ENCODE measurements at regions not wholly inside any gene's neighbourhood (a gene's known extent, or its start where the extent isn't known, plus 50 kb on each side); places are given as distances from the start of the nearest gene placed in this dataset.

DNA sequence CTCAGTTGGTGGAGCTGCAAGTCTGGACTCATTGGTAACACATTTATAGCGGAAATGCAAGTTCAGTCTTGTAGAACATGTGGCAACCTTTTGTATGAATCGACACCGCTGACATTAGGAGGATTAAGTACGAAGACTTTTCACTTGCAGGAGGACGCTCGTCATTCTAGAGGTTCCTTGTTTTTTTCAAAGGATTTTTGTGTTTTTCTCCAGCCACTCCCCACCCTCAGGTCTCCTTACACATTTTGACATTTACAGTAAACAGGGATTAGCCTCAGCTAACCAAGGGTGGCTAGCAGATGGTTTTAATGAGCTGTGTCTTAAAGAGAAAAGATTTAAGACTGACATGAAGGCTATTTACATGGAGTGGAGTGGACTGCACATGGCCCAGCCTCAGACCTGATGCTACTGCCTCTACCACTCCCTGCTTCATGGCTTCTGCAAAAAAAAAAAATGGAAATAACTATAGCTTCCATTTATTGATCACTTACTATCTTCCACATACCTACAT, 173.8 kb downstream of the TRIB2 start:
- Histone ChIP-seq H3F3A (ENCODE audit: low read depth) (no peaks in the 10 kb centered on the region), H3K27ac (no peak overlapping the region), H3K4me3 (no peak overlapping the region), H3K79me2 (ENCODE audit: low read depth) (no peaks in the 10 kb centered on the region), H3K27me3 (no peaks in the 10 kb centered on the region), H3K9me3 (ENCODE audit: low read depth) (no peaks in the 10 kb centered on the region), H2AFZ (replicated peaks) (no peak overlapping the region), H3K4me1 (no peaks in the 10 kb centered on the region), H3K9ac (no peak overlapping the region), H3K4me2 (no peak overlapping the region), H4K20me1 (ENCODE audit: low read depth) (no peaks in the 10 kb centered on the region), H3K36me3 (no peaks in the 10 kb centered on the region)
- Mint-ChIP-seq H3K36me3 (no peaks in the 10 kb centered on the region), H3K4me1 (no peaks in the 10 kb centered on the region), H3K9me3 (peaks cover 6% of the 10 kb centered on the region), H3K27ac (no peak overlapping the region), H3K27me3 (ENCODE audit: insufficient read depth, low read depth) (no peaks in the 10 kb centered on the region), H3K4me3 (no peak overlapping the region)
- TF ChIP-seq, protein P1, sequence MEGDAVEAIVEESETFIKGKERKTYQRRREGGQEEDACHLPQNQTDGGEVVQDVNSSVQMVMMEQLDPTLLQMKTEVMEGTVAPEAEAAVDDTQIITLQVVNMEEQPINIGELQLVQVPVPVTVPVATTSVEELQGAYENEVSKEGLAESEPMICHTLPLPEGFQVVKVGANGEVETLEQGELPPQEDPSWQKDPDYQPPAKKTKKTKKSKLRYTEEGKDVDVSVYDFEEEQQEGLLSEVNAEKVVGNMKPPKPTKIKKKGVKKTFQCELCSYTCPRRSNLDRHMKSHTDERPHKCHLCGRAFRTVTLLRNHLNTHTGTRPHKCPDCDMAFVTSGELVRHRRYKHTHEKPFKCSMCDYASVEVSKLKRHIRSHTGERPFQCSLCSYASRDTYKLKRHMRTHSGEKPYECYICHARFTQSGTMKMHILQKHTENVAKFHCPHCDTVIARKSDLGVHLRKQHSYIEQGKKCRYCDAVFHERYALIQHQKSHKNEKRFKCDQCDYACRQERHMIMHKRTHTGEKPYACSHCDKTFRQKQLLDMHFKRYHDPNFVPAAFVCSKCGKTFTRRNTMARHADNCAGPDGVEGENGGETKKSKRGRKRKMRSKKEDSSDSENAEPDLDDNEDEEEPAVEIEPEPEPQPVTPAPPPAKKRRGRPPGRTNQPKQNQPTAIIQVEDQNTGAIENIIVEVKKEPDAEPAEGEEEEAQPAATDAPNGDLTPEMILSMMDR (IDR thresholded peaks at IDR 0.05): no peak
- TF ChIP-seq EZH2phosphoT487 (IDR thresholded peaks at IDR 0.05): no peak
- no peak for DNase-seq (ENCODE audit: low spot score)

- Mint-ChIP-seq H3K36me3 (no peaks in the 10 kb centered on the region), H3K4me3 (no peak overlapping the region), H3K27me3 (ENCODE audit: insufficient read depth, low read depth) (no peaks in the 10 kb centered on the region), H3K4me1 (no peaks in the 10 kb centered on the region), H3K9me3 (peaks cover 6% of the 10 kb centered on the region), H3K27ac (no peak overlapping the region)
- Histone ChIP-seq H3K9me3 (ENCODE audit: low read depth) (no peaks in the 10 kb centered on the region), H4K20me1 (ENCODE audit: low read depth) (no peaks in the 10 kb centered on the region), H2AFZ (replicated peaks) (no peak overlapping the region), H3K4me2 (no peak overlapping the region), H3F3A (ENCODE audit: low read depth) (no peaks in the 10 kb centered on the region), H3K4me1 (no peaks in the 10 kb centered on the region), H3K27me3 (no peaks in the 10 kb centered on the region), H3K9ac (no peak overlapping the region), H3K27ac (no peak overlapping the region), H3K79me2 (ENCODE audit: low read depth) (no peaks in the 10 kb centered on the region), H3K36me3 (no peaks in the 10 kb centered on the region), H3K4me3 (no peak overlapping the region)
- TF ChIP-seq EZH2 (IDR thresholded peaks at IDR 0.05) (no peak), EZH2phosphoT487 (IDR thresholded peaks at IDR 0.05) (no peak)
- TF ChIP-seq, protein P1 (IDR thresholded peaks at IDR 0.05): no peak
- no peak for DNase-seq (ENCODE audit: low spot score)
Measured at GRCh38 chr2:12895017-12895416, 178.3 kb downstream of the TRIB2 start.

- Mint-ChIP-seq H3K27me3 (ENCODE audit: insufficient read depth, low read depth) (no peaks in the 10 kb centered on the region), H3K4me3 (no peak overlapping the region), H3K9me3 (peaks cover 6% of the 10 kb centered on the region), H3K36me3 (no peaks in the 10 kb centered on the region), H3K27ac (no peak overlapping the region), H3K4me1 (no peaks in the 10 kb centered on the region)
- DNase-seq (ENCODE audit: low spot score): no peak
- no peaks in the 10 kb centered on the region for H4K20me1 ChIP-seq (ENCODE audit: low read depth)
- no peak overlapping the region for H3K9ac ChIP-seq
- no peak overlapping the region for H3K27ac ChIP-seq
- no peak overlapping the region for H3K4me3 ChIP-seq
- TF ChIP-seq EZH2 (IDR thresholded peaks at IDR 0.05): no peak
- TF ChIP-seq, protein P1 (IDR thresholded peaks at IDR 0.05): no peak
- TF ChIP-seq EZH2phosphoT487 (IDR thresholded peaks at IDR 0.05): no peak
- H3K4me2 ChIP-seq: no peak overlapping the region
- H3K9me3 ChIP-seq (ENCODE audit: low read depth): no peaks in the 10 kb centered on the region
- no peak overlapping the region for H2AFZ ChIP-seq (replicated peaks)
- no peaks in the 10 kb centered on the region for H3K27me3 ChIP-seq
- no peaks in the 10 kb centered on the region for H3K79me2 ChIP-seq (ENCODE audit: low read depth)
- H3K4me1 ChIP-seq: no peaks in the 10 kb centered on the region
- H3F3A ChIP-seq (ENCODE audit: low read depth): no peaks in the 10 kb centered on the region
- H3K36me3 ChIP-seq: no peaks in the 10 kb centered on the region
Measured at GRCh38 chr2:12896318-12896982, 179.7 kb downstream of the TRIB2 start.
